Esophagus muscularis mucosa (tissue), 4 donors: ENCODE measurements at regions not wholly inside any gene's neighbourhood (a gene's known extent, or its start where the extent isn't known, plus 50 kb on each side); places are given as distances from the start of the nearest gene placed in this dataset.

Experiments used
- EP300 ChIP-seq: sonication (generic); formaldehyde crosslinking; IDR thresholded peaks from one replicate; pipeline ENCODE4 v1.6.1; 2017; ENCODE audit warnings: antibody characterized with exemption
- POLR2A ChIP-seq: fragments of 450-650 bp; IDR thresholded peaks from one replicate; pipeline ENCODE4 v1.6.1; 2017; ENCODE audit warnings: antibody characterized with exemption, moderate library complexity, mild to moderate bottlenecking, low read depth
- POLR2AphosphoS5 ChIP-seq, 2 donors: sonication (generic); formaldehyde crosslinking; IDR thresholded peaks; one replicate each; pipeline ENCODE4 v1.6.1; 2017; ENCODE audit warnings: antibody characterized with exemption in 2 of 2
- TF ChIP-seq, protein P1 (sequence below), 3 experiments: fragments of 200-600 bp in 2 of 3; fragments of 450-650 bp in 1 of 3; sonication (generic) in 2 of 3; IDR thresholded peaks; one replicate each; pipeline ENCODE4 v1.5.1; 2017 to 2019; ENCODE audit warnings: antibody characterized with exemption in 3 of 3, mild to moderate bottlenecking in 2 of 3, moderate library complexity in 1 of 3

DNA sequence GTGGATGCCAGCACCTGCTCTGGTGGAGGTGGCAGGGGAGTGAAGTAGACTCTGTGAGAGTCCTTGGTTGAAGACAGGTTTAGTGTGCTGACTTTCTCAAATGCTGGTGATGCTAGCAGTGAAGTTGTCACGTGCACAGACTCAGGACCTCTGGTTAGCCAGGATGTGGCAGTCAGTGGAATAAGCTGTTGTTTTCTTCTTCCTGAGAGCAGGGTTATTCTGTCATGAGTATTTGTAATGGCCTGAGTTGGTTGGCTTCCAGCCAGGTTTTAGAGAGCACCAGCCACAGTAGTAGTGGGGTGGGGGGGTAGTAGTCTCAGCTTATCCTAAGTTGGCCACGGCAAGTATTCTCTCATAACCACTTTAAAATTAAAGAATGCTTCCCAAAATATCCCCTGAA lies 169.7 kb upstream of the FOXN2 start:
- TF ChIP-seq POLR2AphosphoS5 (IDR thresholded peaks at IDR 0.05): no peak
- TF ChIP-seq EP300: no peak
- TF ChIP-seq, protein P1, sequence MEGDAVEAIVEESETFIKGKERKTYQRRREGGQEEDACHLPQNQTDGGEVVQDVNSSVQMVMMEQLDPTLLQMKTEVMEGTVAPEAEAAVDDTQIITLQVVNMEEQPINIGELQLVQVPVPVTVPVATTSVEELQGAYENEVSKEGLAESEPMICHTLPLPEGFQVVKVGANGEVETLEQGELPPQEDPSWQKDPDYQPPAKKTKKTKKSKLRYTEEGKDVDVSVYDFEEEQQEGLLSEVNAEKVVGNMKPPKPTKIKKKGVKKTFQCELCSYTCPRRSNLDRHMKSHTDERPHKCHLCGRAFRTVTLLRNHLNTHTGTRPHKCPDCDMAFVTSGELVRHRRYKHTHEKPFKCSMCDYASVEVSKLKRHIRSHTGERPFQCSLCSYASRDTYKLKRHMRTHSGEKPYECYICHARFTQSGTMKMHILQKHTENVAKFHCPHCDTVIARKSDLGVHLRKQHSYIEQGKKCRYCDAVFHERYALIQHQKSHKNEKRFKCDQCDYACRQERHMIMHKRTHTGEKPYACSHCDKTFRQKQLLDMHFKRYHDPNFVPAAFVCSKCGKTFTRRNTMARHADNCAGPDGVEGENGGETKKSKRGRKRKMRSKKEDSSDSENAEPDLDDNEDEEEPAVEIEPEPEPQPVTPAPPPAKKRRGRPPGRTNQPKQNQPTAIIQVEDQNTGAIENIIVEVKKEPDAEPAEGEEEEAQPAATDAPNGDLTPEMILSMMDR (IDR thresholded peaks at IDR 0.05): no peak
- TF ChIP-seq POLR2A: no peak
